Stimulated activated CD8-positive, alpha-beta memory T cell treated with anti-CD3 and anti-CD28 coated beads, Interleukin-12 subunit alpha, Interleukin-12 subunit beta, amount 100 ng/mL, for 1 hour (primary cell): ENCODE measurements at regions not wholly inside any gene's neighbourhood (a gene's known extent, or its start where the extent isn't known, plus 50 kb on each side); places are given as distances from the start of the nearest gene placed in this dataset.

Experiments used
- DNase-seq: peaks from one replicate; pipeline ENCODE4 v3.0.0-alpha.2; 2020; ENCODE audit warnings: low read depth

DNA sequence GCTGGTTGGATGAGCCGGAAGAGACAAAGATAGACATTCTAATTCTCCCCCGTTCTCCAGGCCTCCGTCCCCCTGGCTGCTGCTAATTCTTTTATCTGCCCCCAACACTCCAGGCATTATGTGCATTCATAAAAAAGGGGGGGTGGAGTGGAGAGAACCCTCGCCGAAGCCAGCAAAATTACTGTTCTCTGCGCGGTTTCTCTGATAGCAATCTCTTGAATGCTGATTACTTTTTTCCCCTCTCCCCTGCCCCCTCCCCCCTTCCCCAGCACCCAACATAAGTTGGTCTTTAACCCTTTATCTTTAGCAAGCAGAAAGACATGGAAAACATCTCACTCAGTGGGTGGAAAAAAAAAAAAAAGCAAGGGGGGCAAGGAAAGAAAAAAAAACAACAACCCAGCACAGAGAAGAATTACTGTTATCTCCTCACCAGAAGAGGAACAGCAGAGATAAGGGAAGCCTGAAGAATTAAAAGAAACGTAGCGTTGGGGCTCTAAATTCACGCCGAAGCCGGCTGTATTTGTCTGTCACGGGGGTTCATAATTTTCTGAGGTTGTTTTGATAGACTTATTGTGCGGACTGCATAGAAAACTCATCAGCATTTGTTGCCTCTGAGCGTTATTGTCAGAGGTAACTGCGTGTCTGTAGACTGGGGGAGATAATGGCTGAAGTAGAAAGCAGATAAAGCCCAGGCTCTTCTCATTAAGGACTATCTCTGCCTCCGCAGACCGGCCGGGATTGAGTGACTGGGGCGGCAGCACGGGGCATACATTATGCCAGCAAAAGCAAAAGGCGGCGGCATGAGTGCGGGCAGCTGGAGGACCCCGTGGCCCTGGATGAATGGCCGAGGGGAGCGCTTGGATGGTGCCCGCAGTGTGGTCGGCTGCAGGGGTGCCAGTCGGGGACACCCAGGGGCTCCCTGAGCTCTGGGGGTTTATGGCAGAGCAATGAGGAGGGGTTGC, 126.9 kb downstream of the MRM1 start:
- no peak for DNase-seq

DNA sequence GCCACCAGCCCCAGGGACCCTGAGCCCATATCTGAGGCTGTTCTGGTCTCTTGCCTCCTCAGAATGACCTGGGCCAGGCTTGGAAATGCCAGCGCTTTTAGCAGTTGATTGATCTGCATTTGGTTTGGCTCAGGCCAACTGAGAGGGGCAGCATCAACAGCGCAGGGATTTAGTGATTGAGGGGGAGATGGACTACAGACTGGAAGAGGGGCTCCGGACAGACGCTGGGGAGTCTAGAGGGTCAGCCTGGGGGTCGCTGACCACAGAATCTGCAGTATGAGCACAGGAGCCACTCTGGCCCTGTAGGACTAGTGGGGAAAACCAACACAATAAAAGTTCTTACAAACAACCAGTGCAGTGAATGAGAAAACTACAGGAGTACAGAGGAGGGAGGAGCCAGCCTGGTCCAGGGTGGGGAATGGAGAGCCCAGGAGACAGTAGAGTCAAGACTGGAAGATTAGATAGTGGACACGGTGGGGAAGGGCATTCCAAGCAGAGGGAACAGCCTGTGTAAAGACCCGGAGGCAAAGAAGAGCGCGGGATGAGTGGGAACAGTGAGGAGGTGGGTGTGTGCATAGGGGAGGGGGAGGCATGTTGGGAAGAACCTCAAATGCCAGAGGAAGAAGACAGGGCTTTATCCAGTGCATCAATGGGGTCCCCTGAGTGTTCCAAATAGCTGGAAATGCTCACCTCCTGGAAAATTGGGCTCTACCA, 128.9 kb downstream of the MRM1 start:
- DNase-seq = no peak

DNA sequence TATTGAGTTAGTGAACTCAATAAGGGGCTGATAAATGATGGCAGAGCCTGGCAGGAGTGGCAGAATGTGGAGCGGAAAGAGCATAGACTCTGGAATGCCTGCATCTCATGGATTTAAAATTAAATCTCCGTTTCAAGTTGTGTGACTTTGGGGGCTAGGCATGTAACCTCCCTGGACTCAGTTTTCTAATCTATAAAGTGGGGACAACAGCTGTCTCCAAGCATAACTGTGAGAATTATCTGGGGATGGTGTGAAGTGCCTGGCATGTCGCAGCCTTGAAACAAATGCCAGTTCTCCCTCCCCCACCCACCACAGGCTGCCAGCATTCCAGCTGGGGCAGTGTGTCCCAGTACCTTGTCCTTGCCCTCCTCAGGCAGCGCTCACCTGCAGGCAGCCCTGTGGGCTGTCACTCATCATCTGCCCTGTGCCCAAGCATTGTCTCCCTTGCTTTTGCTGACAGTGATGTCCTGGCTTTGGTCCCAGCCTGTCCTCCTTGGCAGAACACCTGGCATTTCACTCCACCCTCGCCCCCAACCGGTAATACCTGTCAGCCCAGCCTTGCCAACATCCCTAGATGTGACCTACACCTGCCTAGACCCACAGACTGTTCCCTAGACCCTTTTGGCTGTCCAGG, 129.6 kb downstream of the MRM1 start:
- no peak for DNase-seq

DNA sequence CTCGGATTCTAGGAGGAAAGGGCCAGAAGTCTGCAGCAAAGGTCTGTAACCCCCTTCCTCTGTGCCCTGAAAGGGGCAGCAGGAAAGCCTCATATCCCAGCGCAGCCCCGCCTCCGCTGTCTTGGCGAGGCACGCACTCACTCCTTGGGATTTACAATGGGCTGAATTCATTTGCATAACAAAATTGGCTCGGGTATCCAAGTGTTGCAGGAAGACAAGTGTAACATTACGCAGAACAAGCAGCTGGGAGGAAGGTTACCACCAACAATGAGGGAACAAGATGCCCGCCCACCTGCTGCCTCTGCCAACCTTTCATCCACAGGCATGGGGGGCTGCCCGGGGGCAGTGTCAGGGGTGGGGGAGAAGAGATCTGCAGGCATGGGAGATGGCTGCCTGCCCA, 130.4 kb downstream of the MRM1 start:
- DNase-seq = no peak

DNA sequence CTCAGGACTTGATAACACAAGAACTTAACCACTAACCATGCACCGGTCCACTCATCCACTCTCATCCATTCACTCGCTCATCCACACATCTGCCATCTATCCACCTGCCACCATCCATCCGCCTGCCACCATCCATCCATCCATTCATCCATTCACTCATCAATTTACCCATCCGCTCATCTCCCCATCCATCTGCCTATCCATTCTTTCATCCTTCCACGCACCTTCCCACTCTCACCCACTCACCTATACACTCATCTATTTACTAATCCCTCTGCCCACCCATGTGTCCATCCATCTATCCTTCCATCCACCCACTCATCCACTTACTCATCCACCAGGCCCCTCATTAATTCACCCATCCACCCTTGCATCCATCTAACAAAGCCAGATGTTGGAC, 131.0 kb downstream of the MRM1 start:
- DNase-seq = no peak

DNA sequence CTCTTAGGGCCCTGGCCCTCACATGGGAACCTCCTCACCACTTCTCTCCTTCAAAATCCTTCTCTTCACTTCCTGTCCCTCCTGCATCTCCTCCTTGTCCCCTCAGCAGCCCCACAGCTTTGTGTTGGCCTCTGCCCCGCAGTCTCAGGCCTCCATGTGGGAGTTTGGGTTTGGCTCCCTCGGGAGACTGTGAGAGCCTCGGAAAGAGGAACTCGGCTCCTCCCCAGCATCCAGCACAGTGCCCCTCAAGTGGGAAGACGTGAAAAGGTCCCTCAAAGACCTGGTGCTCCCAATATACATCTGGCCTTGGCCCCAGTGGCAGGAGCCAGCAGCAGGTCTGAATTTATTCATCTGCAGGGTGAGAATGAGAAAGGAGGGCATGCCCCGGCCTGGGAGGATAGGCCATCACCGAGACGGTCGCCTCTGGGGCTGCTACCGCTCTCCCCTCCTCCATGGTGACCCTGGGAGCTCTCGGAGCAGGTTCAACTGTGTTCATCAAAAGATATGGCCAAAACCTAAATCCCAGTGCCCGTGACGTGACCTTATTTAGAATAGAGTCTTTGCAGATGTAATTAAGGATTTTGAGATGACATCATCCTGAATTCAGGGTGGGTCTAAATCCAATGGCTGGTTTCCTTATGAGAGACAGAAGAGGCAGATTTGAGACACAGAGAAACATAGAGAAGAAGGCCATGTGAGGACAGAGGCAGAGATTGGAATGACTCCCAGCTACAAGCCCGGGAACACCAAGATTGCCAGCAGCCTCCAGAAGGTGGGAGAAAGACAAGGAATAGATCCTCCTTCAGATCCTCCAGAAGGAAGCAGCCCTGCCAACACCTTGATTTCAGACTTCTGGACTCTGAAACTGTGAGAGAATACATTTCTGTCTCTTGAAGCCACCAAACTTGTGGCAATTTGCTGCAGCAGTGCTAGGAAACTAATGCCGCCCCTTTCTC, 135.1 kb downstream of the MRM1 start:
- no peak for DNase-seq

DNA sequence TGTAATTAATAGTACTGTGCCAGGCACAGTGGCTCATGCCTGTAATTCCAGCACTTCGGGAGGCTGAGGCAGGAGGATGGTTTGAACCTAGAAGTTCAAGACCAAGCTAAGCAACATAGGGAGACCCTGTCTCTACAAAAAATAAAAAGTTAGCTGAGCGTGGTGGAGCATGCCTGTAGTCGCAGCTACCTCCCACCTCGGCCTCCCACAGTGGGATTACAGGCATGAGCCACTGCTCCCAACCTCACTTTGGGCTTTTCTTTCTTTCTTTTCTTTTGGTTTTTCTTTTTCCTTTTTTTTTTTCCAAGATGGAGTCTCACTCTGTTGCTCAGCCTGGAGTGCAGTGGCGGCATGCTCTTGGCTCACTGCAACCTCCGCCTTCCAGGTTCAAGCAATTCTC, 137.8 kb downstream of the MRM1 start:
- DNase-seq = no peak

DNA sequence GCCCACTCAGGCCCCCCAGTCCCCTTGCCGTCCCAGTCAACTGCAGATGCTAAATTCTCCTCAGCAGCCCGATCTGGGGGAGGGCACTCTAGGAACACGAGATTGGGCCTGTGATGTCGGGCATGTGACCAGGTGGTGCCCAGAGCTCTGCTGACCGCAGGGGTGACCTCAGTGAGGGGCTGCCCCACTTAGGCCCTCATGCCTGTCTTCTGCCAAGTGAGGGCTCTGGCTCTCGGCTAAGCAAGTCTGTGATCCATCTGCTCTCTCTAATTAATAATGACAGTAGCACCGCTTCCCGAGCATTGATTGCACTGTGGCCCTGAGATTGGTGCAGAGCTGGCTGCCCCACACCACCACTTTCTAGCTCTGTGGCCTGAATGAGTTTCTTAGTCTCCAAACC, 138.8 kb downstream of the MRM1 start:
- DNase-seq = no peak

DNA sequence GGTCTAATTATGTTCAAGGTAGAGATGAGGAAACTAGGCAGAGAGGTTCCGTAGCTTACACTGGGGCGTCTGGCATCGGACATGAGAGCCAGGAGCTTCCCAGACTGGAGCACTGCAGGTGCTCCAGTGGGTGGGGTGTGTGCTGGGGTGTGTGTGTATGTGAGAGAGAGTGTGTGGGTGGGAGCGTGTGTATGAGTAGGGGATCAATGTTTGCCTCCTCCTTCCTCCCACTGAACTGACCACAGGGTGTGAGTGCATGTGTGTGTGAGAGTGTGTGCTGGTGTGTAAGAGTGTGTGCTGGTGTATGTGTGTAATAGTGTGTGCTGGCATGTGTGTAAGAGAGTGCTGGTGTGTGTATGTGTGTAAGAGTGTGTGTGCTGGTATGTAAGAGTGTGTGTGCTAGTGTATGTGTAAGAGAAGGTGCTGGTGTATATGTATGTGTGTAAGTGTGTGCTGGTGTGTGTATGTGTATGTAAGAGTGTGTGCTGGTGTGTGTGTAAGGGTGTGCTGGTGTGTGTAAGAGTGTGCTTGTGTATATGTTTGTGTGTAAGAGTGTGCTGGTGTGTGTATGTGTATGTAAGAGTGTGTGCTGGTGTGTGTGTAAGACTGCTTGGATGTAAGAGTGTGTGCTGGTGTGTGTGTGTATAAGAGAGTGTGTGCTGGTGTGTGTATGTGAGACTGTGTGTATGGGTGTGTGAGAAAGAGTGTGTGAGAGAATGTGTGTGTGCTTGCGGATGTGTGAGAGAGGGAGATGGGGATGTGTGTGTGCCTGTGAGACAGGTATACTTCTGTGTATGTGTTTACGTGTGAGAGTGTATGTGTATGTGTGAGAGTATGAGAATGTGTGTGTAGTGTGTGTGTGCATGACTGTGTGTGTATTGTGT, 139.9 kb downstream of the MRM1 start:
- no peak for DNase-seq

DNA sequence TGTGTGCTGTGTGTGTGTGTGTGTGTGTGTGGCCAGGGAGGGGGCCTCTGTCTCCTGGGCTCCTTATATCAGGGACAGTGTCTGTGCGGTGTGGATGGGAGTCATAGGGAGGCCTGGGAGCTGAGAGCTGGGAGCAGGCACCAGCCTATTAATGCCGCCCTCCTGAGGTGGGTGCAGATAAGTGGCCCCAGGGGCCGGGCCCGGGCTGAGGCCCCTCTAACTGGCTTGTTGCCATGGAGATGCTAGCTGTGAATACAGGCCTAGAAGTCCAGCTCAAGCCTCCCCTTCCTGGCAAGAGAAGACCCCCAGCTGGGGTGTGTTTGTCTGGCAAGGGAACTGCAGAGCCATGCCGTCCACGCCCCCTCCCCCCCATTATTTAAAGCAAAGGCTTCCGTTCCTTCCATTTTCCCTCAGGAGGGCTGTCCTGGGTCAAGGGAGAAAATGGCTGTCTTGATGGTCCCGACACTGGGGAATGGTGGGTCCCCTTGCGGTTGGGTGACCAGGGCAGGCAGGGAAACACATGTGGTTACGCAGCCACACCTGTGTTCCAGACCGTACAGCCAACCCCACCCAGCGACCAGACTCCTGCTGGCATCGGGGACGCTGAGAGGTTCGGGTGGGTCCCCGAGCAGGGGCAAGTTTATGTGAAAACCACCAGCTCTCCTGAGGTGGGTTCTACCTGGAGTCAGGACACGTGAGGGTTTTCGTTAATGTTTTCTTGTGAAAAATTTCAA, 141.1 kb downstream of the MRM1 start:
- DNase-seq = no peak

DNA sequence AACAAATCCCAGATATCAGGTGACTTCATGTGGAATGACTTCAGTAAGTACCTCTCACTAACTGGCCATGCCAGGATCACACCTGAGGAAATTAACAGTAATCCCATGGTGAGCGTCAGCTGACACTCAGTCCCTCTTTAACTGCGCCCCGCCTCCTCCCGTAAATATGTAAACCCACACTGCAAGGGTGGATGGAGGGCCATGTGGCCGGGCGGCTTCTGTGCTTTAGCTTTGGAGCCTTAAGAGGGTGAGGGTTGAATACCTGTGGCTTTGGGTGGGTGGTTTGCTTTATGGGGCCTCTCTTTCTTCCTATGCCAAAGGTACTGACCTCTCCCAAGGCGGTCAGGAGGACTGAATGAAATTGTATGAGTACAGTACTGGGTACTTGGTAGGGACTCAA, 141.7 kb downstream of the MRM1 start:
- no peak for DNase-seq

DNA sequence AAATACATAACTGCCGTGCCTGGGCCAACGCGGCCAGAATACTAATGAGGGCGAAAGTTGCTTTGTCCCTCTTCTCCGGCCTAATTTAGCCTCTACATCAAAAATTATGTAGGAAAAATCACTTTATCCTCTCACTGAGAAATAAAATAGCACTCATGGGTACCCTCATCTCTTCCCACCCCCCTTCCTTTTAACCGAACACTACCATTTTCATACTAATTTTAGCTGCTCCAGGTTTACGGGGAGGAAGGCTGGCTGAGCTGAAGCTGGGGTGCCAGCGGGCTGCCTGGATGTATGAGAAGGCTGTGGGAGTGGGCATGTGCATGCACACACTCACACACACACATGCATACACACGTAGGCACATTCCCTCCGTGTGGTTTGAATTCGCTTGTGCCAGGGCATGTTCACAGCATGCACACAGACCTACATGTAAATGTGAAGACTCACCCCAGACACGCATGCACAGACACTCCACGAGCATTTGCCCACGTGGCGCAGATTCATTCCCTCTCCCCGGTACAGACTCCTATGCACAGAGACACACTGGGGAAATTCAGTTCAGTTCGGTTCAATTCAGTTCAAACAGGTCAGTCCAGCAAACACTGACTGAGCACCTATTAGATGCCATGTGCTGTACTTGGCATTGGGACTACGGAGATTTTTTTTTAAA, 145.1 kb downstream of the MRM1 start:
- no peak for DNase-seq

DNA sequence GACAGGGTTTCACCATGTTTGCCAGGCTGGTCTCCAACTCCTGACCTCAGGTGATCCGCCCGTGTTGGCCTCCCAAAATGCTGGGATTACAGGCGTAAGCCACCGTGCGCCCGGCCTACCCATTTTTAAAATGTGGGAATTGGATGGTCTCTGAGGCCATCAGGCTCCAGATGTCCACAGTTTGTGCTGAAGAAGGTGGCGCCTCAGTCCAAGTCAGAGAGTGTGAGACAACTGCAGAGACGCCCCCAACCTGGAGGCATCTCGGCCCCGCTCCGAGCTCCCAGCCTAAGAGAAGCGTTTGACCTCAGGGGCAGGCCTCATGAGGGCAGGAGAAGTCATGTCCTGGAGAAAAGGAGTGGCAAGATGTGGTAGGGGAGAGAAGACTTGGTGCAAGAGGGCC, 146.5 kb downstream of the MRM1 start:
- no peak for DNase-seq

DNA sequence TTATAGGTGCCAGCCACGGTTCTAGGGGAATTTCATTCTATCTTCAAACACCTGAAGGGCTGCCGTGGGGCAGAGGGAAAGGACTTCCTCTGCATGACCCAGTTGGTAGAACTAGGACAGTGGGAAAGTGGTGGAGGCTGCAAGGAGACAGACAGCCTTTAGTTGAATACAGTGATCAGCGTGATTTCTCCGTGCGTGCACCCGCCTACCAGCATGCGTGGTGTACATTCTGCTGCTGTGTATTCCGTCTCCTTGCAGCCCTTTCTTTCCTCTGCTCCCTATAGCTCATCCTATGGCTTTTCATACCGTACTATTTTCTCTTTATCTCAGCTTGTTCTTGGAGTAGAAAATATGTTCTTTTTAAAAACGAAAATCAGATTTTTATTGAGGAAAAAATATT, 146.9 kb downstream of the MRM1 start:
- DNase-seq = no peak

DNA sequence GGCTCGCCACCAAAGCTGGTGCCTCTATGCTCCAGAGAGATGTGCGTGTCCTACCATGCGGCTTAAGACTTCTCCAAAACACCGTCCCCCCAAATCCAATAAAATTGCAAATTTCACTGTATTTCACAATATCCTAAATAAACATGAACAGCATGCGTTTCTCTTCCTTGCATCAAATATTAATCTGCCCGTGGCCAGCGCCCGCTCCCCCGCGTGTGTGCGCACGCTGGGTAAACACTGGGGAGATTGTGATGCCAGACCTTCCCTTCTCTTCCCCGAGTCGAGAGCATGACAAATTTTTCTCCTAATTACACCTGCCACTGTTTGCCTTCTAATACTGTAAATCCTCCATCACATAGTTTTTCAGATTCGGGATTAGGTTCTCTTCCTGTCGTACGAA, 148.1 kb downstream of the MRM1 start:
- DNase-seq = no peak

DNA sequence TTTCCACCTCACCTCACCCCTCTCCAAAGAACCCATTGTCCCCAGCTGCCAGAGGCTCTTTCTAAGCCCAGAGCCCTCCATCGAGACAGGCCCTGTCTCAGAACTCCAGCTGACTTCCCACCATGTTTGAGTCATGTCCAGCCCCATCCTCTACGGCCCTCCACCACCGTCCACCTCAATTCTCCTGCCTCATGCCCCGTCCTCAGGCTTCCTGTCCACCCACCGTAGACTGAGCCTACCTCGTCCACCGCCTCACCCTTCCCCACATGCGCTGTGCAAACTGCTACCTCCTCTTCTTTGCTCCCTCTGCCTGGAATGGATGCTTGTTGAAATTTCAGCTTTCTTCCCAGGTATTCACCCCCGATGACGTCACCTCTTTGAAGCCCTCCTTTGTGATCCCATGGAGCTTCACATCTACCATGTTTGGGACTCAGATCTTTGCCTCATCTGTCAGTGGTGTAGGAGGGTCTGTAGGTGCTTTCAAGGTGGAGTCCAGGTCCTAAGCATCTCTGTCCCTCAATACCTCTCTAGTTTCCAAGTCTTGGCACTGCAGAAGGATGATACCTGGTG, 149.0 kb downstream of the MRM1 start:
- DNase-seq = no peak

DNA sequence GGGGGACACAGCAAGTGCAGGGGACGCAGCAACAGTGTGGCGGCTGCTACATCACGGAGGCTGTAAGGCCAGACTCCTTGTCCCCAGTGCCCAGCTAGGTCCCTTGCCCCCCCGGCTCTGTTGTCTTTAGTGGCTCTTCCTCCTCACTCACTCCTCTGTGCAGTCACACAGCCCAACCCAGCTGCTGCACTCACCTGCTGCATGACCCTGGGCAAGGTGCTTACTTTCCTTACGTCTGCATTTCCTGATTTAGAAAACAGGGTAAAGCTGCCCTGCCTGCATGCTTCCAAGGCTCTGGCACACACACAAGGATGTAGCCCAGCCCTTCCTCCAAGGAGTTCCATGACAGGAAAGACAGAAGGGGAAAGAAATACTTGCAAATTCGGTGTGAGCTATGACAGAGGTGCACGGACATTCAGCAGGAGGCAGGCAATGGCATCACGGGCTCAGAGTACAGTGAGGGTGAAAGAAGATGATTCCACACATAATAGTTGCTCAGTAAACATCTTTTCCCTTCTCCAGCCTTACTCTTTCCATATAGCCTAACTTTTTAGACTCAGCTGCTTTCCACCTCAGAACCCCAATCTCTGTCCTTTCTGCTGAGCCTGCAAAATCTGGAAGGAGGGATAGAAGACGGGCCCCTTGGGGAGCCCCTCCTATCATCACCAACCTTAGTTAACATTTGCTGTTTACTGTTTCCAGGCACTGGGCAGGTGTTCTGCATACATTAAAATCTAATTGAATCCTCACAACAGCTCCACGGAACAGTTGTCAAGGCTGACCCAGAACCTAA, 150.9 kb downstream of the MRM1 start:
- no peak for DNase-seq

DNA sequence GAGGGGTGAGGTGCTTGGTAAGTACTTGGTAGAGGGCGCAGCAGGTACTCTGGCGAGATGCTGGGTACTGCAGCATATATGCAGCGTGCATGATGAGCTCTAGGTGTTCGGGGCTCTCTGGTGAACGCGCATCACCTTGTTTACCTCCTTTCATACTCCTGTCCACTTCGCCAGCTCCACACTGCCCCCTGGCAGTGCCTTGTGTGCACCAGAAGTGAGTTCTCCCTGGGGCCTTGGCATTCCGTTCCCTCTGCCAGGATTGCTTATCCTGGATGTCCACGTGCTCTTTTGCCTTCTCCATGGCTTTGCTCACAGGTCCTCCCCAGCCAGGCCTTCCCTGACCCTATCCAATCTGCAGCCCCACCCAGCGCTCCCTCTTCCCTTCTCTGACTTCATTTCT, 154.2 kb downstream of the MRM1 start:
- DNase-seq = no peak
